ENCODE measurements at regions not wholly inside any gene's neighbourhood (a gene's known extent, or its start where the extent isn't known, plus 50 kb on each side); places are given as distances from the start of the nearest gene placed in this dataset.

DNA sequence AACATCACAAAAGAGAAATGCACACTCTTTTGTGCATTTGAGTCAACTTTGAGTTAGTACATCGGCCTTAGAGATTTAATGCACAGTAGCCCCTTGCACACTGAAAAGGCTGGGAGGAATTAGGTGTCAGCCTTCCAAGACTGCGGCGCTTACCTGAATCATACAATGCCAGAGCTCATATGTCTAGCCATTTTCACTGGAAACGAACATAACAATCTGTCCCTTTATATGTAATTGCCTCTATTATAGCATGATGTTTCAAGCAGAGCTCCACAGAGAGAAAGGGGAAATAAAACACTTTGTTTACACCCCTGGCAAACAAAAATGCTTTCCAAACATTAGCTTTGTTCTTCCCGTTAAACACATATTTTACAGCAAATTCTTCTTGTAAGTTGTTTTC lies 315.7 kb upstream of the SLCO3A1 start:
- TF ChIP-seq EGR1 (IDR thresholded peaks at IDR 0.05) (no peak), RAD21 (IDR thresholded peaks at IDR 0.05; ENCODE audit: low read depth) (no peak), EP300 (IDR thresholded peaks at IDR 0.05; ENCODE audit: borderline replicate concordance) (no peak), TAF1 (IDR thresholded peaks at IDR 0.05; ENCODE audit: low read depth) (no peak), NFIC (IDR thresholded peaks at IDR 0.05) (no peak), CEBPB (IDR thresholded peaks at IDR 0.05) (no peak), CREB1 (IDR thresholded peaks at IDR 0.05; ENCODE audit: low read depth) (no peak), YY1 (IDR thresholded peaks at IDR 0.05; ENCODE audit: low read depth) (no peak), TEAD4 (IDR thresholded peaks at IDR 0.05) (no peak)
- TF ChIP-seq, protein P1, sequence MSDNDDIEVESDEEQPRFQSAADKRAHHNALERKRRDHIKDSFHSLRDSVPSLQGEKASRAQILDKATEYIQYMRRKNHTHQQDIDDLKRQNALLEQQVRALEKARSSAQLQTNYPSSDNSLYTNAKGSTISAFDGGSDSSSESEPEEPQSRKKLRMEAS (IDR thresholded peaks at IDR 0.05), result no peak
- TF ChIP-seq, protein P2, sequence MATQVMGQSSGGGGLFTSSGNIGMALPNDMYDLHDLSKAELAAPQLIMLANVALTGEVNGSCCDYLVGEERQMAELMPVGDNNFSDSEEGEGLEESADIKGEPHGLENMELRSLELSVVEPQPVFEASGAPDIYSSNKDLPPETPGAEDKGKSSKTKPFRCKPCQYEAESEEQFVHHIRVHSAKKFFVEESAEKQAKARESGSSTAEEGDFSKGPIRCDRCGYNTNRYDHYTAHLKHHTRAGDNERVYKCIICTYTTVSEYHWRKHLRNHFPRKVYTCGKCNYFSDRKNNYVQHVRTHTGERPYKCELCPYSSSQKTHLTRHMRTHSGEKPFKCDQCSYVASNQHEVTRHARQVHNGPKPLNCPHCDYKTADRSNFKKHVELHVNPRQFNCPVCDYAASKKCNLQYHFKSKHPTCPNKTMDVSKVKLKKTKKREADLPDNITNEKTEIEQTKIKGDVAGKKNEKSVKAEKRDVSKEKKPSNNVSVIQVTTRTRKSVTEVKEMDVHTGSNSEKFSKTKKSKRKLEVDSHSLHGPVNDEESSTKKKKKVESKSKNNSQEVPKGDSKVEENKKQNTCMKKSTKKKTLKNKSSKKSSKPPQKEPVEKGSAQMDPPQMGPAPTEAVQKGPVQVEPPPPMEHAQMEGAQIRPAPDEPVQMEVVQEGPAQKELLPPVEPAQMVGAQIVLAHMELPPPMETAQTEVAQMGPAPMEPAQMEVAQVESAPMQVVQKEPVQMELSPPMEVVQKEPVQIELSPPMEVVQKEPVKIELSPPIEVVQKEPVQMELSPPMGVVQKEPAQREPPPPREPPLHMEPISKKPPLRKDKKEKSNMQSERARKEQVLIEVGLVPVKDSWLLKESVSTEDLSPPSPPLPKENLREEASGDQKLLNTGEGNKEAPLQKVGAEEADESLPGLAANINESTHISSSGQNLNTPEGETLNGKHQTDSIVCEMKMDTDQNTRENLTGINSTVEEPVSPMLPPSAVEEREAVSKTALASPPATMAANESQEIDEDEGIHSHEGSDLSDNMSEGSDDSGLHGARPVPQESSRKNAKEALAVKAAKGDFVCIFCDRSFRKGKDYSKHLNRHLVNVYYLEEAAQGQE (IDR thresholded peaks at IDR 0.05; ENCODE audit: low read depth), result no peak
- TF ChIP-seq, protein P3, sequence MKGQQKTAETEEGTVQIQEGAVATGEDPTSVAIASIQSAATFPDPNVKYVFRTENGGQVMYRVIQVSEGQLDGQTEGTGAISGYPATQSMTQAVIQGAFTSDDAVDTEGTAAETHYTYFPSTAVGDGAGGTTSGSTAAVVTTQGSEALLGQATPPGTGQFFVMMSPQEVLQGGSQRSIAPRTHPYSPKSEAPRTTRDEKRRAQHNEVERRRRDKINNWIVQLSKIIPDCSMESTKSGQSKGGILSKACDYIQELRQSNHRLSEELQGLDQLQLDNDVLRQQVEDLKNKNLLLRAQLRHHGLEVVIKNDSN (IDR thresholded peaks at IDR 0.05), result no peak

DNA sequence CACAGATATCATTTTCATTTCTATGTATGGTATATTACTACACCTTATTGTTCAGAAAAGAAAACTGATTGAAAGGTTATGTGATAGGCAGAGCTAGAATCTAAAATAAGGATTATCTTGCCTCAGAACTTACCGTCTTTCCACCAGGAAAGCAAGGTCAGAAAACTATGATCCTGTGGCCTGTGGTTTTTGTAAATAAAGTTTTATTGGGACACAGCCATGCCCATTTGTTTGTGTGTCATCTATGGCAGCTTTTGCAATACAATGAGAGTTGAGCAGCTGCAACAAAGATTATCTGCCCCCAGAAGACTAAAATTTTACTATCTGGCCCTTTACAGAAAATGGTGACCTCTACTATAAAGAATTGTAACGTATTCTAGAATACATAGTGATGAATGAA lies 314.7 kb upstream of the SLCO3A1 start:
- no peak for TF ChIP-seq CREB1 (IDR thresholded peaks at IDR 0.05; ENCODE audit: low read depth)
- no peak for TF ChIP-seq CEBPB (IDR thresholded peaks at IDR 0.05)
- TF ChIP-seq EGR1 (IDR thresholded peaks at IDR 0.05), result no peak
- TF ChIP-seq, protein P2 (IDR thresholded peaks at IDR 0.05; ENCODE audit: low read depth), result no peak
- TF ChIP-seq NFIC (IDR thresholded peaks at IDR 0.05), result no peak
- TF ChIP-seq ZBTB7A (IDR thresholded peaks at IDR 0.05; ENCODE audit: low read depth), result no peak
- TF ChIP-seq, protein P3 (IDR thresholded peaks at IDR 0.05), result no peak
- TF ChIP-seq RAD21 (IDR thresholded peaks at IDR 0.05; ENCODE audit: low read depth), result no peak
- no peak for TF ChIP-seq YY1 (IDR thresholded peaks at IDR 0.05; ENCODE audit: low read depth)
- TF ChIP-seq TCF12 (IDR thresholded peaks at IDR 0.05; ENCODE audit: low read depth), result no peak
- no peak for TF ChIP-seq TAF1 (IDR thresholded peaks at IDR 0.05; ENCODE audit: low read depth)
- TF ChIP-seq, protein P1 (IDR thresholded peaks at IDR 0.05), result no peak
- no peak for TF ChIP-seq EP300 (IDR thresholded peaks at IDR 0.05; ENCODE audit: borderline replicate concordance)
- TF ChIP-seq TEAD4 (IDR thresholded peaks at IDR 0.05), result no peak

DNA sequence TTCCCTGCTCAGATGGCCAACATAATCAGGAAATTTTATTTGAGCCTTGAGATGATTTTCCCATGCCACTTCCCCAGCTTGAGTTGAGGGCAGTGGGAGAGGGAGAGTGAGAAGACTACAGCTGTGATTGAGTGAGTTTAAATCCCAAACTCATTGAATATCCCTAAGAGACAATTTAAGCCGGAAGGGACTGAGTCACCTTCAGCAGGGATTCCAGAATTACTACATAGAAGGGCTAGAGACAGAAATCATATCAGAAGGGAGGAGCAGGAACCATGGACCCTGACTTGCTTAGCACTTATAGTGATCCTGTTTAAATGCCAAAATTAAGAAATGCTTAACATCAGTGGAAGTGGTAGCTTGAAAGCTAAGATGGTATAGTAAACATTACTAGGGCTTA lies 312.2 kb upstream of the SLCO3A1 start:
- TF ChIP-seq CEBPB (IDR thresholded peaks at IDR 0.05) (no peak), FOXM1 (IDR thresholded peaks at IDR 0.05; ENCODE audit: borderline replicate concordance, low read depth) (no peak), NFIC (IDR thresholded peaks at IDR 0.05) (no peak), RAD21 (IDR thresholded peaks at IDR 0.05; ENCODE audit: low read depth) (no peak)
- TF ChIP-seq, protein P2 (IDR thresholded peaks at IDR 0.05; ENCODE audit: low read depth), result no peak
- TF ChIP-seq, protein P3 (IDR thresholded peaks at IDR 0.05), result no peak

DNA sequence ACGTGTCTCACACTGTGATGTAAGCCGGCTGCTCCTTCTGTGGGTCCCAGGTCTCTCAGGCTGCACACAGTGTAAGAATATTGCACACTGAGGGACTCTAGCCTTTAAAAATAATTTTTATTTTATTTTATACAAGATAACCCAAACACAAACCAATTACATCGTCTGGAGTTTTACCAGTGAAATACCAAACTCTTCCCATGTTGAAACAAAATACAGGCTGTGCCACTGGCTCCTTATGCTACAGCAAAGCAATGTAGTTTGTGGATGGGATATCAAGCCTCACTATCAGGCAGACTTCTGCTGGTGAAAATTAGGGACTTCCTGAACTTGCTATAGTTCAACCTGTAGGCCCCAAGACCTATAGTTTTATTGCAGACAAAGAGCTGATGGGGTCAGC lies 311.3 kb upstream of the SLCO3A1 start:
- TF ChIP-seq ZBTB7A (IDR thresholded peaks at IDR 0.05; ENCODE audit: low read depth) (no peak), EP300 (IDR thresholded peaks at IDR 0.05; ENCODE audit: borderline replicate concordance) (no peak)
- TF ChIP-seq, protein P3 (IDR thresholded peaks at IDR 0.05), result no peak
